AG09319 (cell line): ENCODE measurements at regions not wholly inside any gene's neighbourhood (a gene's known extent, or its start where the extent isn't known, plus 50 kb on each side); places are given as distances from the start of the nearest gene placed in this dataset.

Experiments used
- DNase-seq: peaks from one replicate; pipeline ENCODE4 v3.0.0-alpha.2; 2010; ENCODE audit warnings: low read depth; ENCODE audit errors: extremely low read depth
- TF ChIP-seq, protein P1 (sequence below): IDR thresholded peaks from 2 replicates; pipeline ENCODE4 v1.5.1; 2011; ENCODE audit warnings: low read depth, mild to moderate bottlenecking, inconsistent platforms, low read length, moderate library complexity

DNA sequence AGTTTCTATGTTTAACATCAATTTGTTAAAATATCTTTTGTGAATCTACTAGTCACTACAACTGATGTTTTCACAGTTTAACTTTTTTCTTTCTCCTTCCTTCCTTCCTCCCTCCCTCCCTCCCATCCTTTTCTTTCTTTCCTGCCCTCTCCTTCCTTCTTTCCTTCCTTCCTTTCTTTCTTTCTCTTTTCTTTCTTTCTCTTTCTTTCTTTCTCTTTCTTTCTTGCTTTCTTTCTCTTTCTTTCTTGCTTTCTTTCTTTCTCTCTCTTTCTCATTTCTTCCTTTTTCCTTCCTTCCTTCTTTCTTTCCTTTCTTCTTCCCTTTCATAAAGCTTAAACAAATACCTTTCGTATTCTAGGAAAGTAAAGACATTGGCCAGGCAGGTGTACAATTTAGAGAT is 2083.0 kb upstream of the CELF4 start:
- TF ChIP-seq, protein P1, sequence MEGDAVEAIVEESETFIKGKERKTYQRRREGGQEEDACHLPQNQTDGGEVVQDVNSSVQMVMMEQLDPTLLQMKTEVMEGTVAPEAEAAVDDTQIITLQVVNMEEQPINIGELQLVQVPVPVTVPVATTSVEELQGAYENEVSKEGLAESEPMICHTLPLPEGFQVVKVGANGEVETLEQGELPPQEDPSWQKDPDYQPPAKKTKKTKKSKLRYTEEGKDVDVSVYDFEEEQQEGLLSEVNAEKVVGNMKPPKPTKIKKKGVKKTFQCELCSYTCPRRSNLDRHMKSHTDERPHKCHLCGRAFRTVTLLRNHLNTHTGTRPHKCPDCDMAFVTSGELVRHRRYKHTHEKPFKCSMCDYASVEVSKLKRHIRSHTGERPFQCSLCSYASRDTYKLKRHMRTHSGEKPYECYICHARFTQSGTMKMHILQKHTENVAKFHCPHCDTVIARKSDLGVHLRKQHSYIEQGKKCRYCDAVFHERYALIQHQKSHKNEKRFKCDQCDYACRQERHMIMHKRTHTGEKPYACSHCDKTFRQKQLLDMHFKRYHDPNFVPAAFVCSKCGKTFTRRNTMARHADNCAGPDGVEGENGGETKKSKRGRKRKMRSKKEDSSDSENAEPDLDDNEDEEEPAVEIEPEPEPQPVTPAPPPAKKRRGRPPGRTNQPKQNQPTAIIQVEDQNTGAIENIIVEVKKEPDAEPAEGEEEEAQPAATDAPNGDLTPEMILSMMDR: no peak

GRCh38 chr18:39647627-39648534 is 2082.3 kb upstream of the CELF4 start:
- TF ChIP-seq, protein P1: no peak
- DNase-seq: peak; percentile 53

More for the DNA sequence above, 2083.0 kb upstream of the CELF4 start:
- DNase-seq: no peak

DNA sequence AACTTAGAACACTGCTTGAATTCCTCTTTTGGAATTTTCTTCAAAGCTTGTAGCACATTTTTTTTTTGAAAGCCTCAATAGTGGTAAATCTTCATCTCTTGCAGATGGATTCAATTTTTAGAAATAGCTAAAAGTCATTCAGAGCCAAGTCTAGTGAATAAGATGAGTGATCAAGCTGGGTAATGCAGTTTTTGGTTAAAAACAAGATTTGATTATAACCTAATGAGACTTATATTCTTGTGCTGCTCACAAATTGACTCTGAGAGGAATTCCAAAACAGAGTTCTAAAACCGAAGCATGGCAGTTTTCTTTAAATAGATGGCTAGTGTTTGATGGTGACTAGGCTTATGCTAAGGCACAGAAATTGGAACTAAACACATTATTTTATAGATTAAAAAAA is 2072.6 kb upstream of the CELF4 start:
- DNase-seq: no peak
- TF ChIP-seq, protein P1: no peak

- DNase-seq: no peak
- TF ChIP-seq, protein P1: no peak
These were observed 2071.3 kb upstream of the CELF4 start for GRCh38 chr18:39636931-39637330.

GRCh38 chr18:39635966-39636365 is 2070.4 kb upstream of the CELF4 start:
- TF ChIP-seq, protein P1: no peak
- DNase-seq: no peak

DNA sequence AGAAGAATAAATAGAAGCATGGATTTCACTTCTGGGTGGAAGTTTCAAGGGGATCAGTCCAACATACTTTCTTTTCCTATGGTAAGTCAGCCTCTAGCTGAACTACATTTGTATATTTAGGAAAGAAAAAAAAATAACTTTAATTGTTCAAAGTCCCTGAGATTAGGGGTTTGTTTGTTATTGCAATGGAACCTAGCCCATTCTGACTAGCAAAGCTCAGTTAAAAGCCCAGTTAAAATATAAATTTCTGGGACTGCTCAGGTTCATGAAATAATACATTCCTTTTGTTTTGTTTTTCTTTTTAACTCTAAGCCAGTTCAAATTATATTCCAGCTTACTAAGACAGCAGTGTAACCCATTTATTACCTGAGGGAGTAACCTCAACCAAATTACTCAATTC is 2069.6 kb upstream of the CELF4 start:
- TF ChIP-seq, protein P1: no peak
- DNase-seq: no peak

DNA sequence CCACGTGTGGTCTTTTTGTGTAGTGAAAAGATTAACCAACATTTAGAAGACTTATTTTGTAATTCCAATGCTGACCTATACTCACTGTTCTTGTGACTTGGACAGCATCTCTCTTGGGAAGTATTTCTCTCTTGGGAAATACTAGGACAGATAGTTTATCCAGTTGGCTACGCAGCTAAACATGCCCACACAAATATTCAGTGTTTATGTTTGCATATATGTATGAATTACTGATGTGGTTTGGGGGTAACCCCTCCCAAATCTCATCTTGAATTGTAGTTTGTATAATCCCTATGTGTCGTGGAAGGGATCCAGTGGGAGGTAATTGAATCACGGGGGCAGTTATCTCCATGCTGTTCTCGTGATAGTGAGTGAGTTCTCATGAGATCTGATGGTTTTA is 2062.3 kb upstream of the CELF4 start:
- no peak for DNase-seq
- TF ChIP-seq, protein P1: no peak
